Upper lobe of left lung (tissue), 4 donors: ENCODE measurements at regions not wholly inside any gene's neighbourhood (a gene's known extent, or its start where the extent isn't known, plus 50 kb on each side); places are given as distances from the start of the nearest gene placed in this dataset.

ENCODE experiments used
- CTCF ChIP-seq, 6 experiments: fragments of 450-650 bp in 4 of 6; fragments of 200-600 bp in 2 of 6; sonication (generic) in 2 of 6; IDR thresholded peaks; one replicate each; pipeline ENCODE4 v1.5.1; 2016 to 2019; ENCODE audit warnings: antibody characterized with exemption in 6 of 6
- EP300 ChIP-seq, 4 donors: sonication (generic); formaldehyde crosslinking; IDR thresholded peaks; one replicate each; pipeline ENCODE4 v1.5.1; 2017; ENCODE audit warnings: antibody characterized with exemption in 4 of 4, control low read depth in 2 of 4
- POLR2A ChIP-seq, 4 donors: fragments of 450-650 bp; IDR thresholded peaks; one replicate each; pipeline ENCODE4 v1.5.1; 2016 to 2017; ENCODE audit warnings: antibody characterized with exemption in 4 of 4, mild to moderate bottlenecking in 2 of 4
- POLR2AphosphoS5 ChIP-seq, 2 donors: sonication (generic); formaldehyde crosslinking; IDR thresholded peaks; one replicate each; pipeline ENCODE4 v1.5.1; 2017; ENCODE audit warnings: antibody characterized with exemption in 2 of 2

DNA sequence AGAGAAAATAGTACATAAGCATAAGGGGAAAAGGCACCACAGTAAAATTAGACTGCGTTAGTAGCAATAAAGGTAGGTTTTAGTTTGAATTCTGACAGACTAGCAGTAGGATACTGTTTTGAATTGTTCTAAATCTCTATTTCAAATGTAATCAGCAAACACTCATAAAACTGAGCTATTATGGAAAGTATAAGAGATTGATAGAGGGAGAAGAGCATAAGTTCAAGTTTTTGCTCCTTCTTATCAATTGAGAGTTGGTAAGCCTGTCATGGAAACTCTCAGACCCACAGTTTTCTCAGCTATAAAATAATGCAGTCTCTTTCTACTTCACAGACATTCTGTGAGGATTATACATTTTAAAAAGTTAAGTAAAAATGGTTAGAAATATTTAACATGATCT lies 840.2 kb upstream of the CNTN5 start:
- TF ChIP-seq CTCF (IDR thresholded peaks at IDR 0.05) (no peak), POLR2A (IDR thresholded peaks at IDR 0.05) (no peak), EP300 (IDR thresholded peaks at IDR 0.05) (no peak), POLR2AphosphoS5 (IDR thresholded peaks at IDR 0.05) (no peak)
